GM04503 (cell line): ENCODE measurements at regions not wholly inside any gene's neighbourhood (a gene's known extent, or its start where the extent isn't known, plus 50 kb on each side); places are given as distances from the start of the nearest gene placed in this dataset.

ENCODE experiments used
- DNase-seq: peaks from one replicate; pipeline ENCODE4 v3.0.0-alpha.2; 2012; ENCODE audit warnings: low read depth

DNA sequence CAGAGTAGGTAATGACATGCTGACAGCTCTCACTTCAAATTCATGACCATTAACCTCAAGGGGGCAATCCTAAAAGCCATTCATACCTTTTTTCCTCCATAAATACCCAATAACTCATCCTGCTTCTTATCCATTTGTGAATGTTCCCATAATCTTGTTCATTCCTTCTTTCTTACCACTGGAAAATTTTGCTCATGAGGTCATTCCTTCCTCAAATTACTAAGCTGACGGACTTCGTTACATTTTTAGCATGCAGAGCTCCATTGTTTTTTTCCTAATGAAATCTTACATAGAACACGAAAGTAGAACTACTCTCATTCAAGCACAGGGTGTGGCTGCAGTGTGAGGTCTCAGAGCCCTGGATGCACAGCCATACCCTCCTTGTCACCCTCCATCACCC, 276.5 kb upstream of the DPYD start:
- no peak for DNase-seq

DNA sequence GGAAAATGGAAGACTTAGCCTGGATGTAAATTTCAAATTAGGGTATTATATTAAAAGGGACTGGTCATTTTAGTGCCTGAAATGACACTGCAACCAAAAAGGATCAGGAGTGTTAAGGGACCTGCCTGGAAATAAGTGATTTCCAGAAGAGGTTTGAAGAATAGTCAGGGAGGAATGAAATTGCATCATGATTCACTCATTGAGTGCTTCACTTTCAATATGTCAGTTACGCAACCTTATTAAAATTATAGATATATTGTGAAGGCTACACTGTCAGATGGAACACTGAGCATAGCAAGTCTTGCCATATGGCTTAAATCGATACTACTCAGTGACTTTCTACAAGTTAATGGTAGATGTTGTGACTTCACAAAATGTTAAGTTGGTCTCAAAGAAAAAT, 275.2 kb upstream of the DPYD start:
- no peak for DNase-seq

DNA sequence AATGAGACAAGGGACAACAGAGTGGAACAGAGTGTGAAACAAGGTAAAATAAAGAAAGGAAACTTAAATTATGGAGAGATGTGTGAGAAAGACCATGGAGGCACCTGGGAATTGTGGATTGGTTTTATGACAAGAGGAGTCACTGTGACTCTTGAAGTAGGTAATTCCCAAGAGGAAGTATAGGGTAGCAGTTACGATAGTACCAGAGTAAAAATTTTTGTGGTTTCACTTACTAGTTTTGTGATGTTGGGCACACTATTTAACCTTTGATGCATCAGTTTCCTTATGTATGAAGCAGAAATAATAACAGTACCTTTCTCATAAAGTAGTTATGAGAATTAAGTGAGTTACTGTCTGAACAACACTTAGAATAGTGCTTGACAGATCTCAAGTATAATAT, 267.9 kb upstream of the DPYD start:
- DNase-seq: no peak

DNA sequence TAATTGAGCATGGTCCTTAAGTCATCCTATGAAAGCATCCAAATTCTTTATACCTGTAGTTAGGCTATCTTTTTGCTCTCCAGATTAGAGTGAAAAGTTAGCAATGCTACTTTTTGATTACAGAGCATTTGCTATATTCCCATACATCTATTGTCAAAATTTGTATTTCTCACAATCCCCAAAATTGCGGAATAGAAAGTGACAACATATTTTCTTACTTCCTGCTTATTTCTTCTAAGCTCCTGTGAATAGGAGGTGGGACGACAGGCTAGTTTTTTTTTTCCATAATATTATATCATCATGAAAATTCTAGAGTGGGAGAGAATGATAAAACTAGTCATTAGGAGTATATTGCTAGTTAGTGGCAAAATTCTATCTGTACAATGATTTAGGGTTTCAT, 264.0 kb upstream of the DPYD start:
- no peak for DNase-seq

DNA sequence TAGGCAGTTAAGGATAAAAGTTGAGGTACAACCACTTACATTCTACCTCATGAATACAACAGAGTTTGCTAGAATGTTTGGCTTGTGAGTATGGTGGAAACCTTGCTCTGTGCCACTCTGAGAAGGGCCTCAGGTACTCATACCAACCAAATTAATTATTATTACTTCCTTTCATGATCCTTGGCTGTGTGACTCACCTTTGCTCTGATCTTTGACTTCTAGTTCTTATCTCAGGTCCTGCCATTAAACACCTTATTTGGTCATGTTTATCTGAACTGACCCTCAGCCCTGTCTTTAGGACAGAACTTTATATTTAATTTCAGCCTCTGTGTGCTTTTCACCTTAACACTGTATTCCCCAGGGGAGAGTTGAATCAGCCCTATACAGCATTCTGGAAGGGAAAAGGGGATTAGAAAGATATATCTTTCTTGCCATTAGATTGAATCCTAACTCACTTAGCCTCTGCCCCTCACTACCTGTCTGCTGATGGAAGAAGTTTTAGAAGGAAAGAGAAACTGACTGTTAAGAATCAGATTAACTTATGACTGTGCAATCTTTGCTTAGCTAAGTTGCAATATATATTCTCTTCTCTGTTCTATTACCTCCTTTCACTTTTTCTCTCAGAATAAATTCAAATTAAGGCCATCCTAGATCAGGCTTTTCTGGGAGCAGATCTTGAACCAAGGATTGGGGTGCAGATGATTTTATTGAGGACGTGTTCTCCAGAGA, 260.4 kb upstream of the DPYD start:
- DNase-seq: no peak

DNA sequence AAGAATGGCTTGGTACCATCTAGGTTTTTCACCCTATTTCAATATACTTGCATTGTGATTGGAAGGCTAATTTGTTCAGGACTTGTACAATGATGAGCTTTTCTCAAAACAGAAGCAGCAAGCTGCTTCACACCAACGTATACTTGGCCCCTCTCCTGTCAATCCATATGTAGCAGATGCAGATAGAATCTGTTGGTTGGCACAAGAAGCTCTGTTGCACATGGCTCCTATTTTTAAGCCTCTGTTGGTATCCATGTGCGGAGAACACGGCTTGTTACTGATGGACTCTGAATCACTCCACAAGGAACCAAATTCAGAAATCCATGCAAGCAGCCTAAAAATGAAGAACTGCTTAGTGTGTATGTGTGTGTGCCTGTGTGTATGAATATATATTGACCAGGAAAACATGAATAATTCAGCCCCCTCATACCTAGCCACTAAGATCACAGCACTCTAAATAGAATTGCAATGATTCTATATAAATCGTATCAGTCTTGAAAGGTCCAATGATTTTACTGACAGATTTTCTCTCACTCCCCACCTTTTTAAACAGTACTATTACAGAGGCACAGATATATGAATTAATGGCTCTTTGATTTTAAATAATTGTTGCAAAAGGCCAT, 258.4 kb upstream of the DPYD start:
- DNase-seq: no peak

DNA sequence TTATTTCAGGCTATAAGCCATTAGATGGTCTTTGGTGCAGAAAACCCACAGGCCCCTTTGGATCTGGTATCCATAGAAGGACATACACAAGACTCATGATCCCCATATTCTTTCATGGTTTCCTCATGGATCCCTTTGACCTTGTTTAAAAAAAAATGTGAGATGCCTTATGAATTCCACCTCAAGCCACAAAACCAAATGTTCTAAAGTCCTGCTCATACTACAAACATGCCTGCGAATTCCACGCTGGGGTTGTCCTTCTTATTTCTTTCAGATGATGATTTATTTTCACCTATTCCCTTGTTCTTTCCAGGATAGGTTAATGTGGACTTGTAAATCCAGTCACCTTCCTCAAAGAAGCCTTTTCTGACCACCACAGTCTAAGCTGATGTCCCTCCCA, 256.9 kb upstream of the DPYD start:
- no peak for DNase-seq

DNA sequence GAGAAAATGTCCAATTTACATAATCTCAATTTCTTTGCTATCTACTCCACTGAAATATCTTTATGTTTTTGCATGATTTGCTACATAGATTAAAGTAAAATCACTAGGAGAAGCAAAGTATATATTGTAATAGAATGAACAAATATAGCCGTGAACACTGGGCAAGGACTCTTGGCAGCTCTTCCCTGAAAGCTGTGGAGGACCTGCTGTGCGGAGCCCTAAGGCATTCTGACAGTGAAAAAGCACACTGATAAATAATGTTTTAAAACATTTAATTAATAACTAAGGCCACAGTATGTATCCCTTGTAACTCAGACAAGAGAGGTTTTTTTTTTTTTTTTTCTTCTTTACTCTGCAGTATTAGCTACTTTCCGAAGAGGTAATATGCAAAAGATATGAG, 256.1 kb upstream of the DPYD start:
- DNase-seq: no peak

DNA sequence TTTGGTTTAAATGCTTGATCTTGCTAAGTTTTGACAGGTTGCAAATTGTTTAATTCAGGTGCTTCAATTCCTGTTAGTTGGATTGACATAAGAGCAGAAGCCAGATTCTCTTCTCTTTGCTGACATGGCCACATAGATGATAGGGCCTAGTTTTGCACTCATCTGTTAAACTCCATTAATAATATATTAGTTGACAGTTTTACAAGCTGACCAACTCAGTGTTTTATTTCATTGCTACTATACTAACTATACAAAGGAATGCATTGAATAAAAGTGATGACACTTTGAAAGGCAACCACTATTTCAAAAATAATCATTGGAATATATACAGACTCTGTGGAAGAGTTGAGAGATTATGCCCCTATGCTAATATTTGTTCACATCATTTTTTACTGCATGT, 255.6 kb upstream of the DPYD start:
- DNase-seq: no peak

DNA sequence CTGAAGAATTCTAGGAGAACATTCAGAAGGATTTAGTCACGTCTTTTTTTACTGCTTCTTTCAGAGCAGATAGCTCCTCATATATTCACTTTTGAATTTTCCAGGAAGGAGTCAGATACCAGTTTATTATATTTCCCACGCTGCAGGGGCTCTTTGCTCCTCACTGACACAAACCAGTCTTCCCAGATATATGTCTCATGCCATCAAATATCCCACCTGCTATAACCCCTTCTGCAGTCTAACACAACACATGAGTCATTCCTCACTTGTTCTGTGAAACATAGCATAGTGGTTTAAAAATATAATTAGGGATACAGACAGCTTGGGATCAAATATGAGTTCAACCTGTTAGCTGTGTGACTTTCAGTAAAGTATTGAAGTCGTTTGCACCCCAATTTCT, 251.7 kb upstream of the DPYD start:
- no peak for DNase-seq

DNA sequence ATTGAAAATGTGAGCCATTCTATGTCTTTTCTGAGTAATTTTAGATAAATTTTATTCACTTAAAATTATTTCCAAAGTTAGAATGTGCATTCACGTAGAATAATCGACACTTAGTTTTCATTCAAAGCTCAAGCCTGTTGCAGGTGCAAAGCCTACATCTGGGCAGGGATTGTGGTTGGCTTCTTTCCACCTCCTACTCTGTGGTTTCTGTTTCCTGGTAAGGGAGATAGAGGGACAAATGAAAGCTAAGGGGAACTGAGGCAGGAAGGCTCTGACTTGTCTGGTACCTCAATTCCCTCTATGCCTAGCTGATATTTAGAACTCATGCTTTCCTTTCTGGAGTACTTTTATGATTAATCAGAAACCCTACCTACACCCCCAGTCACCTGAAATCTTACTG, 251.2 kb upstream of the DPYD start:
- DNase-seq: no peak

DNA sequence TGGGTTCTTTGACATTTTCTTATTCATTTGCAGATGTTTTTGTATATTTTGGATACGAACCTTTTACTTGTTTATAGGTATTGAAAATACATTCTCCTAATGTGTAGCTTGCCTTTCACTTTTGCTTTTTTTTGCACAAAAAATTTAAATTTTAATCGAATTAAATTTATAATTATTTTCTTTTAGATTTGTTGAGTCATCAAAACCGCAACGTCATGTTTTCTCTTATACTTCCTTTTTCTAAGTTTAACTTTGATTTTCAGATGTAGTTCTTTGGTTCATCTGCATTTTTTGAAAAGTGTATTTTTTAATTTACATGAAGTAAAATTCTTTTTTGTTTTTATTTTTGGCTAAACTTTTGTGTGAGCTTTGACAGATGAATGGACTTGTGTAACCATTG, 243.7 kb upstream of the DPYD start:
- DNase-seq: no peak

DNA sequence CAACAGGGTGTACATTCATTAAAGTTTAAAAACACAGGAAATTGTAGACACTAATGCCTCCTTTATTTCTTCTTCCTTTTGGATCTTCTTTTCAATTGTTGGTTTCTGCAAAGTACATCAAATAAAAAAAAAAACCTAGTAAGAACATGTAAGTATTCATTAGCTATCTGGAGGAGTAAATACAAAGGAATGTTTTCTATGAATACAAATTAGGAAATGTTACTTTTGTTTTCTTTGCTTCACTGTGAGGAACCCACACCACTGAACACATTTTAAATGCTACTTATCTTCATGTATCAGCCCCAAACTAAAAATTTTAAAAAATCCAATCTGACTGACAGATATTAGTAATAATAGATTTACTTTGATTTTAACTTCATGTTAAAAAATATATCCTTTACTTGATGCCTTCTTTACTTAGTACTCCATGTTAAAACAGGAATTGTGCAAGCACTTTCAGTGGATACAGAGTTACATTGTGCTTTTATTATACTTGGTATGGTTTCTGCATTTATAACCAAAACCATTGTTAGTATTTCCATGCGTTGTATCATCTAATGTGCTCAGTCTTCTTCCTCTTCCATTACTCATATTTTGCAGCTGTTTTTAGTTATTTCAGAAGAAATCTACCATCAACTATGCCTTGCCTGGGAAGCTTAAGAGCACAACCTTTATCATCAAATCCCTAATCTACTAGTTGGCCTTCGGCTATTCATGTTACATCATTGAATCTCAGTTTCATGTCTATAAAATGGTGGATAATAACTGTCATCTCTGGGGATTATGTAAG, 236.9 kb upstream of the DPYD start:
- DNase-seq: no peak

DNA sequence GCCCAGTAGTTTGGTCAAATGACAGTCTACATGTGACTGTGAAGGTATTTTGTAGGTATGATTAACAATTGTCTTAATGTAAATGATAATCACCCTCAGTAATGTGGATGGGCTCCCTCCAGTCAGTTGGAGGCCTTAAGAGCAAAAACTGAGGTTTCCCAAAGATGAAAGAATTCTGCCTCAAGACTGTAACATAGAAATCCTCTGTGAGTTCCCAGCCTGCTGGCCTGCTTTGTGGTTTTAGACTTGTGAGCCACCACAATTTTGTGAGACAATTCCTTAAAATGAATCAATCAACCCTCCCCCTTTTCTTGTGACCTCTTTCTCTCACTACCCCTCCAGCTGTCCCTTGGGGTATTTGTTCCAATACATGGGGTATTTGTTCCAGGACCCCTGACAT, 226.4 kb upstream of the DPYD start:
- DNase-seq: no peak

DNA sequence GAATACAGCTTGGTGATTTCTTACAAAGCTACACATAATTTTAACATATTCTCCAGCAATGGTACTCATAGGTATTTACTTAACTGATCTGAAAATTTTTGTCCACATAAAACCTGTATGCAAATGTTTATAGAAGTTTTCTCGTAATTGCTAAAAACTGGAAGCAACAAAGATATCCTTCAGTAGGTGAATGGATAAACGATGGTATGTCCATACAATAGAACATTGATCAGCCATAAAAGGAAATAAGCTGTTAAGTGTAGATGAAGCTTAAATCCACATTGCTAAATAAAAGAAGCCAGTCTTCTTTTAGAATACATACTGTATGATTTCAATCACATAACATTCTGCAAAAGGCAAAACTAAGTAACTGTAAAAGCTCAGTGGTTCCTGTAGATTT, 224.8 kb upstream of the DPYD start:
- DNase-seq: no peak

DNA sequence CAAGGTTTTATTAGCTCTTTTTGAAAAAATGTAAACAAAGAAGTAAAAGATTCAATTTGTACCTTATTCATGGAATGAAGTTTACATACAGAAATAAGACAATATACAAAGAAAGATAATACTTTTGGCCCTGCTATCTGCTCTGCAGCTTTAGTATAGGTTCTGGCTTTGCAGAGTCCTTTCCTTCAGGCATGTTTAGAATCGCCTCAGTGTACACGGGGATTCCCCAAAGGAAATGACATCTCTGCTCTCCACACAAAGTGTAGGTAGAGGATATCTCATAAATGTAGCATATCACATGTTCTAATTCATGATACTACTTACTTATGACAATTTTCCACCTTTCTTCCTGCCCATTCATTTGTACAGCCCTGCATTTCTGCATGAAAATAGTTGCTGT, 222.6 kb upstream of the DPYD start:
- no peak for DNase-seq

DNA sequence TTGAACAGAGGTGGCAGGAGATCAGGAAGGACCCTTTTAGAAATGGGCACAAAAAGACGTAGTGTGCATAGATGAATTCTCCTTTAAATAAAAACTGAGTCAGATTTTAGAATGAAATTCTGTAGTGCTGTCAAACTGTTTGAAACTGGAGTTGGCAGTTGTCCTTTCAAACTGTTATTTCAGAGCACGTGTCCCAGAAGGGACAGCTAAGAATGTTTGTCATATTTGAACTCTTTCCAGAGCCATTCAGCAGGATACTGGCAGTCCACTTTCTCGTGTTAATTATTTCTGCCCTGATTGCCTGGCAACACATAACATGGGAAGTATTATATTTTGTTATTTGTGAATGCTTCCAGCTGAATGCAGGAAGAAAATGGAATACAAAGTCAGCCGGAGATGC, 212.3 kb upstream of the DPYD start:
- peak; percentile 53 for DNase-seq

DNA sequence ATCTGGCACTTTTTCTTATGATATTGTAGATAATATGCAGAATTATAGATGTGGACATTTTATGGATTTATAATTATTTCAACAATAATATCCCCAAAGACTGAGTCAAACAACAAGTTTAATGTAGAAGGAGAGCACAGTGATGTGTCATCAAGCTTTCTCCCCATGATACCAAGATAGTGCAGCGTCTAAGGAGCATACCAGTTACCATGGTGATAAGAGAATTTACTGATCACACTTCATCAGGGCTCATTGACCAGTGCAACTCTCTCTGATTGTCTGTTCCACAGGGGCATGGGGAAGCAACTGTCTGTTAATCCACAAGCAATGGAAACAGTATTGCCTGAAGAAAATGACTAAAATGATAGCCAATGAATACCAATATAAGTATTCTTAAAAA, 209.6 kb upstream of the DPYD start:
- DNase-seq: no peak

DNA sequence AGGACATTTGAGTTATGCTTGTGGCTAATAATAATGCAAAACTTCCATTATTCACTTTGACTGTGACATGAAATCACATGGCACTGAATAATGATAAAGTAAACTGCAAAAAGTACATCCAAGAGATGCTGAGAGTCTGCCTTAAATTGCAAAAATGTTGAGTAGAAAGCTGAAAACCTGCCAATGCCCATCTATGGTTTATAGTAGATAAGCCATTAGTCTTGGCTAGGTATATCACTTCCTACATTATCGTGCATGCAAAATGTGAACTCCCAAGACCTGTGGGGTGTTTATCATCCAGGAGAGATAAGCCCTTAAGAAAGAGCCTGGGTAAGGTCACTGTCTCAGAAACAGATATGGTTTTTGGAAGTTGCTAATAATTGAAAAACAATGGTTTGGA, 208.7 kb upstream of the DPYD start:
- no peak for DNase-seq

DNA sequence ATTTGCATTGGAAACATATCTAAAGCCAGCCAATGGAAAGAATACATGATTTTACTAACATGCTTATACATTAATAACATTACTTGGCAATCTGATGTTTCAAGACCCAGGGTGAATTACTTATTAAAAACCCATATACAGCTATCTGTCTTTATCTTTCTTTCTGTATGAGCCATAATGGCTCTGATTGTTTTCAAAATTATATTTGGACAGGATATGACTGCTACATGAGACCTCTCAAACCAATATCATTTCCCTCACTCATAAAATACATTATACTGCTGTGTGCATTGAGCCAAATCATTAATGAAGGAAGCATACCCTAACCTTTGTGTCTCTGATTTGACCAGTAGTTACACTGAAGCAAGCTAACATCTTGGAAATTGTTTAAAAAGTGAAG, 205.9 kb upstream of the DPYD start:
- DNase-seq: no peak

DNA sequence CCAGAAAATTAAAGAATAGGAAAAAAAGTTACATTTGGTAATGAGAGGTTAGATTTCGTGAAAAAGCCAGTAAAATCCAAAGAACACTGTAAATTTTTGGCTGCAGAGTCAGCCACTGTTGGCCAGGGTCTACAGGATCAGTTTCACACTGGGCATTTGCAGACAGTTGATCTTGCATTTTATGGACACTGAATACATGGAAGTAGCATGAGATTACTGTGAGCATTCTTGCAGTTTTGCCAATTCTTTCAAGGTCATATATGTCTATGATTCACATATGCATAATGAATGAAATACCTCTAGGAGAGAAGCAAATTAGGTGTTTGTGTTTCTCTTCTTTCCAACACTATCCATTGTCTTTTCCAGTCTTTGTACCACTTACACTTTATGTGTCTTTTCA, 200.8 kb upstream of the DPYD start:
- no peak for DNase-seq

DNA sequence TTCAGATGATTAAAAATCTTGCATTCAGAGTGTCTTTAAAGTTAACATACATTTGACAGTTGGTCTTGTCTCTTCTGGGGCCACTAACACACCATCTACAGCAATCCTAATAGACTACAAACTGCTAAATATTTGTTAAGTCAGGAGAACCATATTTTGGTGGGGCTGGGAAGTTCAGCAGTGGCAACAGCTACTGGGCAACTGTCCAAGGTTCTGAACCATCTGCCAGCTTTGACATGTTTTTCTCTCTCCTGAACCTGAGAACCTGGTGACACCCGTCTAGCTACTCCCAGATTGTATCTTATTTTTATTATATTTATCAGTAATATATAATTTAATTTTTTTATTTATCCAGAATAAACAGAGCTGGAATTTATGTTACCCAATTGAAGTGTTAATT, 199.0 kb upstream of the DPYD start:
- DNase-seq: no peak

DNA sequence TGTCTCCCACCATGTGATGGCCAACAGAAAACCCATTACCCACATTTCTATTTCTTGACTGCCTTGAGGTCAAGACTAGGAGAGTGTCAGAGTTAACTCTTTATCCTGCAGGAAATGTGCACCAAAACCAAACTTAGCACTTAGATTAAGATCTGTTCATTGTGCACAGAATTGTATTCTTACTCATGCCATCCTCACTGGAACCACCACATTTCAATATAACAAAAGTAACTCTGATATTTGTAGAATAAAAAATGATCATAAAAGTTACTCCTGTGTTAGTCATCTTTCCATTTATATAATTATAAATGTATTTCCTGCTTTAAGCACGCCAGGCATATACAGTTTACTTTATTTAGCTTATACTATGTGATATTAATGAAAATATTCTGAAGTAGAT, 193.0 kb upstream of the DPYD start:
- no peak for DNase-seq

DNA sequence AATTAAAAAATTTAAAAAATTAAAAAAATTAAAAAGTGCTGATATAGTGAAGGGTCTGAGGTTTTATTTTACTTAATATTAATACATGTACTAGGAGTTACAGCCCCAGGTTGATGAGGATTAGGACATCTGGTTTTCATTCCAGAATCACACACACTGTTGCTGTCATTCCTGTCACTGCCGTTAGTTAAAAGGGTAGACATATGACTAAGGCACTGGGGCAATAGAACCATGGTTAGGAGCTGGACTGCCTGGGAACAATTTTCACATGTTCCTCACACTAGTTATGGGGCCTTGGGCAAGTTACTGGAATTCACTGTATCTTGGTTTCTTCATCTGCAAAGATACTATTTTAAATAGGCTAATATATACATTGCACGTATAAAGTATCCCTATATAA, 191.8 kb upstream of the DPYD start:
- DNase-seq: no peak
